CD14-positive monocyte (primary cell): ENCODE measurements at regions not wholly inside any gene's neighbourhood (a gene's known extent, or its start where the extent isn't known, plus 50 kb on each side); places are given as distances from the start of the nearest gene placed in this dataset.

ENCODE experiments used
- DNase-seq, 3 donors: peaks; one replicate each; pipeline ENCODE4 v3.0.0-alpha.2; 2011 to 2022
- H2AFZ ChIP-seq: 2 replicates; pipeline ENCODE4 v1.6.0; 2012; ENCODE audit warnings: mild to moderate bottlenecking, low read depth, low read length, inconsistent platforms; ENCODE audit not compliant: insufficient read depth, poor library complexity, severe bottlenecking
- H3K27ac ChIP-seq, 2 donors: 1 replicate in 1 of 2; 2 replicates in 1 of 2; pipeline ENCODE4 v1.5.1; 2012 to 2013; ENCODE audit warnings: low read length in 2 of 2, control low read depth in 1 of 2, inconsistent platforms in 1 of 2, low read depth in 1 of 2, mild to moderate bottlenecking in 1 of 2
- H3K27me3 ChIP-seq, 2 donors: one replicate each; pipeline versions ENCODE4 v1.6.0 to v1.6.1; 2011 to 2013; ENCODE audit warnings: low read length in 2 of 2; ENCODE audit not compliant: control insufficient read depth in 2 of 2, insufficient read depth in 2 of 2
- H3K36me3 ChIP-seq, 2 donors: replicated peaks in 1 of 2; 1 replicate in 1 of 2; 2 replicates in 1 of 2; pipeline versions ENCODE4 v1.5.1 to v1.6.1; 2012 to 2013; ENCODE audit warnings: low read length in 2 of 2, control low read depth in 1 of 2, inconsistent platforms in 1 of 2, mild to moderate bottlenecking in 1 of 2; ENCODE audit not compliant: insufficient read depth in 2 of 2, control insufficient read depth in 1 of 2
- H3K4me1 ChIP-seq, 2 donors: 1 replicate in 1 of 2; 2 replicates in 1 of 2; pipeline versions ENCODE4 v1.5.1 to v1.6.1; 2012 to 2013; ENCODE audit warnings: low read length in 2 of 2, control low read depth in 1 of 2, inconsistent platforms in 1 of 2, mild to moderate bottlenecking in 1 of 2, moderate library complexity in 1 of 2; ENCODE audit not compliant: insufficient read depth in 2 of 2, control insufficient read depth in 1 of 2
- H3K4me2 ChIP-seq: replicated peaks from 2 replicates; pipeline ENCODE3; 2012; ENCODE audit warnings: low read length, moderate library complexity, mild to moderate bottlenecking; ENCODE audit not compliant: poor library complexity, severe bottlenecking; ENCODE audit errors: extremely low read depth
- H3K4me3 ChIP-seq, 3 experiments: fragments of 200-600 bp in 1 of 3; sonication (generic) in 1 of 3; replicated peaks in 1 of 3; 1 replicate in 2 of 3; 2 replicates in 1 of 3; pipeline ENCODE4 v1.5.1; 2011 to 2013; ENCODE audit warnings: low read length in 3 of 3, mild to moderate bottlenecking in 3 of 3, control low read depth in 2 of 3, low read depth in 2 of 3, inconsistent platforms in 1 of 3, moderate library complexity in 1 of 3
- H3K79me2 ChIP-seq: 2 replicates; pipeline ENCODE4 v1.6.0; 2012; ENCODE audit warnings: mild to moderate bottlenecking, control low read depth, inconsistent platforms, low read length, moderate library complexity; ENCODE audit not compliant: insufficient read depth
- H3K9ac ChIP-seq: 2 replicates; pipeline ENCODE4 v1.6.0; 2017; ENCODE audit warnings: low read length, mild to moderate bottlenecking; ENCODE audit not compliant: insufficient read depth, poor library complexity, severe bottlenecking
- H3K9me3 ChIP-seq, 2 donors: replicated peaks in 1 of 2; 1 replicate in 1 of 2; 2 replicates in 1 of 2; pipeline versions ENCODE4 v1.5.1 to v1.6.1; 2012 to 2013; ENCODE audit warnings: low read length in 2 of 2, control low read depth in 1 of 2; ENCODE audit not compliant: control insufficient read depth in 1 of 2, insufficient read depth in 1 of 2
- H4K20me1 ChIP-seq: 2 replicates; pipeline ENCODE4 v1.6.0; 2012; ENCODE audit warnings: mild to moderate bottlenecking, low read length, control low read depth, moderate library complexity; ENCODE audit not compliant: insufficient read depth
- H3K27ac Mint-ChIP-seq, 7 donors: one replicate each; pipeline ENCODE4 v1.8.0; 2020; ENCODE audit warnings: mild to moderate bottlenecking in 7 of 7, mixed read lengths in 7 of 7, moderate library complexity in 6 of 7, inconsistent platforms in 2 of 7
- H3K27me3 Mint-ChIP-seq, 3 donors: one replicate each; pipeline ENCODE4 v1.8.0; 2021 to 2022; ENCODE audit warnings: low read depth in 3 of 3, mild to moderate bottlenecking in 3 of 3, mixed read lengths in 3 of 3, moderate library complexity in 3 of 3, inconsistent platforms in 1 of 3
- H3K36me3 Mint-ChIP-seq, 2 donors: one replicate each; pipeline ENCODE4 v1.8.0; 2020; ENCODE audit warnings: mixed read lengths in 2 of 2, inconsistent platforms in 1 of 2, mild to moderate bottlenecking in 1 of 2
- H3K4me1 Mint-ChIP-seq: one replicate; pipeline ENCODE4 v1.8.0; 2020; ENCODE audit warnings: mild to moderate bottlenecking, mixed read lengths
- H3K4me3 Mint-ChIP-seq, 2 donors: one replicate each; pipeline ENCODE4 v1.8.0; 2020; ENCODE audit warnings: mild to moderate bottlenecking in 2 of 2, mixed read lengths in 2 of 2, moderate library complexity in 1 of 2
- H3K9me3 Mint-ChIP-seq, 7 donors: one replicate each; pipeline ENCODE4 v1.8.0; 2020 to 2022; ENCODE audit warnings: mixed read lengths in 7 of 7, mild to moderate bottlenecking in 6 of 7, moderate library complexity in 6 of 7, inconsistent platforms in 2 of 7
- CTCF ChIP-seq: fragments of 200-600 bp; IDR thresholded peaks from one replicate; pipeline ENCODE4 v1.8.0; 2022; ENCODE audit warnings: antibody characterized with exemption, mild to moderate bottlenecking
- WGBS: methylation state at CpG from one replicate; pipeline ENCODE4 v1.1.5; 2013; ENCODE audit warnings: missing lambda C conversion rate; ENCODE audit not compliant: insufficient coverage; 5-methylcytosine and 5-hydroxymethylcytosine counted together
- intact Hi-C, 2 donors: fragments of 100-400 bp; cut with micrococcal nuclease; formaldehyde crosslinking; loops; one replicate each; pipeline versions ENCODE4 v1.15.0 to v1.15.1; 2023

- H3K27me3 Mint-ChIP-seq: peaks cover 0 to 12% (median 0%) of the 10 kb centered on the region in 3 donors
- H3K27ac Mint-ChIP-seq: no peak overlapping the region
- H3K36me3 Mint-ChIP-seq: peaks cover 0 to 3% of the 10 kb centered on the region in 2 donors
- H3K4me1 Mint-ChIP-seq: peaks cover 65% of the 10 kb centered on the region
- no peak overlapping the region for H3K4me2 ChIP-seq
- H3K36me3 ChIP-seq: no peaks in the 10 kb centered on the region
- H3K9me3 ChIP-seq: no peaks in the 10 kb centered on the region
- H3K79me2 ChIP-seq: no peaks in the 10 kb centered on the region
- TF ChIP-seq CTCF: no peak
- intact Hi-C loops: loop anchor here (5.0 to 10.0 kb wide), 3 partner anchors 38 to 125 kb away; no protein-coding TSS in a partner anchor
- no peak overlapping the region for H3K9ac ChIP-seq
- no peak for DNase-seq
- no peaks in the 10 kb centered on the region for H4K20me1 ChIP-seq
- 87% methylated on average over 4 of the region's 5 CpGs for WGBS
- no peak overlapping the region for H3K4me3 ChIP-seq
- peaks cover 48 to 52% of the 10 kb centered on the region in 2 donors for H3K4me1 ChIP-seq
- peaks cover 0 to 2% (median 0%) of the 10 kb centered on the region in 7 donors for H3K9me3 Mint-ChIP-seq
- peak overlapping the region in 1 of 2 donors; percentile 10 for H3K4me3 Mint-ChIP-seq
- no peaks in the 10 kb centered on the region for H3K27me3 ChIP-seq
- no peak overlapping the region for H3K27ac ChIP-seq
- no peak overlapping the region for H2AFZ ChIP-seq
Measured at GRCh38 chr5:173739741-173740140, 123.3 kb upstream of the BOD1 start.

DNA sequence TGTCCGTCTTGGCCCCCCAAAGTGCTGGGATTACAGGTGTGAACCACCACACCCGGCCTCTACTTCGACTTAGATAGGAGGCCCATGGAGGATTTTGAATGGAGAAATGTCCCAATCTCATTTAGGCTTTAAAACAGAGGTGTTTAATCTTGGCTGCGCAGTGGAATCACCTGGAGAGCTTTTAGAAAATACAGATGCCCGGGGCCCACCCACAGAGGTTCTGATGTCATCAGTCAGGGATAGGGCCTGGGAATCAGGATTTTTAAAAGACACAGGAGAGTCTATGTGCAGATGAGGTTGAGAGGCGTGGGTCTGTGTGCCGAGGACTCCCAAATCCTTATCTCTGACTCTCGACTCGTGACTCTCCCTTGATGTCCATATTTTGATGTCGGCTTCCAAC, 124.0 kb upstream of the BOD1 start:
- peaks cover 0 to 3% of the 10 kb centered on the region in 2 donors for H3K36me3 Mint-ChIP-seq
- H3K4me3 ChIP-seq: no peak overlapping the region
- H3K4me1 ChIP-seq: peaks cover 55 to 59% of the 10 kb centered on the region in 2 donors
- DNase-seq: no peak
- no peak overlapping the region for H3K27ac ChIP-seq
- H3K4me2 ChIP-seq: no peak overlapping the region
- peaks cover 0 to 9% (median 0%) of the 10 kb centered on the region in 3 donors for H3K27me3 Mint-ChIP-seq
- WGBS: over 99% methylated on average over 9 of the region's 10 CpGs
- H3K9ac ChIP-seq: no peak overlapping the region
- intact Hi-C loops: loop anchor here in 1 of 2 donors (5.0 kb wide), 1 partner anchor 37 kb away; no protein-coding TSS in a partner anchor
- TF ChIP-seq CTCF: no peak
- H3K9me3 Mint-ChIP-seq: peaks cover 0 to 2% (median 0%) of the 10 kb centered on the region in 7 donors
- H3K9me3 ChIP-seq: no peaks in the 10 kb centered on the region
- no peaks in the 10 kb centered on the region for H4K20me1 ChIP-seq
- no peak overlapping the region for H2AFZ ChIP-seq
- H3K79me2 ChIP-seq: no peaks in the 10 kb centered on the region
- no peaks in the 10 kb centered on the region for H3K36me3 ChIP-seq
- H3K27ac Mint-ChIP-seq: peak overlapping the region in 4 of 7 donors; percentile 11 to 89 (median 74)
- H3K27me3 ChIP-seq: no peaks in the 10 kb centered on the region
- H3K4me3 Mint-ChIP-seq: no peak overlapping the region
- H3K4me1 Mint-ChIP-seq: peaks cover 69% of the 10 kb centered on the region
